SU-DHL-6 (cell line): ENCODE measurements at regions not wholly inside any gene's neighbourhood (a gene's known extent, or its start where the extent isn't known, plus 50 kb on each side); places are given as distances from the start of the nearest gene placed in this dataset.

Experiments used
- H2AFZ ChIP-seq: fragments of 200-600 bp; sonication (generic); 2 replicates; pipeline ENCODE4 v1.6.1; 2014; ENCODE audit warnings: low read depth, mild to moderate bottlenecking, moderate library complexity, mixed read lengths, antibody characterized with exemption, low read length; ENCODE audit not compliant: severe bottlenecking
- H3F3A ChIP-seq: fragments of 200-600 bp; shearing (Covaris generic); 2 replicates; pipeline ENCODE4 v1.6.0; 2016; ENCODE audit warnings: antibody characterized with exemption, mild to moderate bottlenecking; ENCODE audit not compliant: insufficient read depth
- H3K27ac ChIP-seq: fragments of 200-600 bp; sonication (generic); 2 replicates; pipeline ENCODE4 v1.5.1; 2016; ENCODE audit warnings: low read depth, mild to moderate bottlenecking, low read length, moderate library complexity, mixed read lengths
- H3K27me3 ChIP-seq: fragments of 200-600 bp; sonication (generic), shearing (Covaris generic); 2 replicates; pipeline ENCODE4 v1.6.0; 2014; ENCODE audit warnings: mild to moderate bottlenecking, low read length
- H3K36me3 ChIP-seq: fragments of 200-600 bp; sonication (generic); 2 replicates; pipeline ENCODE4 v1.6.1; 2014; ENCODE audit warnings: mild to moderate bottlenecking, low read length, mixed read lengths
- H3K4me2 ChIP-seq: fragments of 300-600, 200-600 bp; shearing (Covaris generic), sonication (generic); 2 replicates; pipeline ENCODE4 v1.6.0; 2014; ENCODE audit warnings: low read length, low read depth, mild to moderate bottlenecking; ENCODE audit not compliant: poor library complexity, severe bottlenecking
- H3K4me3 ChIP-seq: fragments of 200-600 bp; sonication (generic); 2 replicates; pipeline ENCODE4 v1.5.1; 2014; ENCODE audit warnings: antibody characterized with exemption, low read length, mild to moderate bottlenecking, mixed read lengths; ENCODE audit not compliant: insufficient read depth, poor library complexity, severe bottlenecking
- H3K79me2 ChIP-seq: fragments of 200-600 bp; sonication (generic); 2 replicates; pipeline ENCODE4 v1.6.1; 2014; ENCODE audit warnings: mild to moderate bottlenecking, low read length, moderate library complexity; ENCODE audit not compliant: insufficient read depth
- H3K9ac ChIP-seq: fragments of 200-600 bp; sonication (generic); 2 replicates; pipeline ENCODE4 v1.7.0; 2014; ENCODE audit warnings: mild to moderate bottlenecking, low read length
- H3K9me2 ChIP-seq: fragments of 200-600 bp; sonication (generic); replicated peaks from 2 replicates; pipeline ENCODE4 v1.6.1; 2014; ENCODE audit warnings: low read length; ENCODE audit not compliant: insufficient read depth
- H3K9me3 ChIP-seq: fragments of 200-600 bp; sonication (generic); 2 replicates; pipeline ENCODE4 v1.6.1; 2014; ENCODE audit warnings: low read length, mixed read lengths; ENCODE audit not compliant: insufficient read depth
- H4K20me1 ChIP-seq: fragments of 200-600 bp; sonication (generic); 2 replicates; pipeline ENCODE4 v1.6.1; 2014; ENCODE audit warnings: low read depth, mild to moderate bottlenecking, antibody characterized with exemption, low read length, moderate library complexity, mixed read lengths
- CTCF ChIP-seq: fragments of 200-600 bp; sonication (generic); IDR thresholded peaks from one replicate; pipeline ENCODE4 v1.5.1; 2017; ENCODE audit warnings: antibody characterized with exemption, mild to moderate bottlenecking, low read length, moderate library complexity; ENCODE audit not compliant: insufficient read depth, poor library complexity, severe bottlenecking
- EZH2phosphoT487 ChIP-seq: fragments of 200-600 bp; sonication (generic), shearing (Covaris generic); conservative IDR thresholded peaks from 2 replicates; pipeline ENCODE4 v1.6.1; 2018; ENCODE audit warnings: mild to moderate bottlenecking, antibody characterized with exemption, low read length, moderate library complexity, mixed read lengths

DNA sequence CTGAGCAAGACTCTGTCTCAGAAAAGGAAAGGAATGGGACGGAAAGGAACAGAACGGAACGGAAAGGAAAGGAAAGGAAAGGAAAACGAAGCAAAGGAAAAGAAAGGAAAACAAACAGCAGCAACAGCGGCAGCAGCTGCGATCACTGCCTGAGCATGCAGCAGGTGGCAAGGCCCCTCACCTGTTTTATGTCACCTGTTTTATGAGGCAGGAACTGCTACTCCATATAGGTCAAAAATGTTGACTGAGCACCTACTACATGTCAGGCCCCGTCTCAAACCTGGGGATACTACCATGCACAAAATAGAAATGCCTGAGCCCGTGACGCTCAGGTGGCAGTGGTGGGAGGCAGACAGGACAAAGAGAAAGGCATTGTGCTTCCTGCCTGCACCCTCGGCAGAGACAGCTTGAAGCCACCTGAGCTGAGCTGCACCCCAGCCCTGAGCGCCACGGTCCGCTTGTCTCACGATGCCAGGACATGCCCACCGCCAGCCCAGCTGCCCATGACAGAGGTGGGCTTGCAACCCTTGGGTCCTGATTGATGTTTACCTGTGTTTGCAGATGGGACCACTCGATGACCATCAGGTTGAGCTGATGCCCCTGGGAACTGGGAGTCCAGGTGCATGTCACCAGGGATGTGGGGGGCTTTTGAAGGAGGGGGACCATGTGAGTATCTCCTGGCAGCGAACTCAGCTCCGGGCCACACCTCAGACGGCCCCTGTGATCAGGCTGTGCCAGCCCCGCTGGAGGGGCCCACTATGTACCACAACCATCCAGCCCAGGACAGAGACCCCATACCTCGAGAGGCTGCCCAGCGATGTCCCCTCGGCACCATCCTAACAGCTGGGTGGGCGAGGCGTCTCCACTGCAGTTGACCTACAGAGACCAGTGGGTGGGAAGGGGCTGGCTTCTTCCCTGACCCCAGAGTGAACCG lies 77.4 kb downstream of the RMI2 start:
- no peaks in the 10 kb centered on the region for H3K9me2 ChIP-seq
- no peak overlapping the region for H3K27ac ChIP-seq
- H3K9ac ChIP-seq = no peak overlapping the region
- H3K36me3 ChIP-seq = no peaks in the 10 kb centered on the region
- H3K4me3 ChIP-seq = no peak overlapping the region
- no peaks in the 10 kb centered on the region for H3K79me2 ChIP-seq
- no peaks in the 10 kb centered on the region for H3F3A ChIP-seq
- H2AFZ ChIP-seq = no peak overlapping the region
- no peaks in the 10 kb centered on the region for H4K20me1 ChIP-seq
- no peaks in the 10 kb centered on the region for H3K9me3 ChIP-seq
- no peak for TF ChIP-seq EZH2phosphoT487
- no peak for TF ChIP-seq CTCF
- H3K27me3 ChIP-seq = no peaks in the 10 kb centered on the region
- no peak overlapping the region for H3K4me2 ChIP-seq

GRCh38 chr16:11423315-11424117 lies 78.3 kb downstream of the RMI2 start:
- H3K9me3 ChIP-seq = no peaks in the 10 kb centered on the region
- H3K9ac ChIP-seq = no peak overlapping the region
- no peak overlapping the region for H3K4me3 ChIP-seq
- H3K79me2 ChIP-seq = no peaks in the 10 kb centered on the region
- no peak for TF ChIP-seq EZH2phosphoT487
- no peak for TF ChIP-seq CTCF
- H3K27ac ChIP-seq = no peak overlapping the region
- H3K9me2 ChIP-seq = no peaks in the 10 kb centered on the region
- no peak overlapping the region for H3K4me2 ChIP-seq
- no peaks in the 10 kb centered on the region for H3K36me3 ChIP-seq
- no peaks in the 10 kb centered on the region for H3F3A ChIP-seq
- no peaks in the 10 kb centered on the region for H3K27me3 ChIP-seq
- no peak overlapping the region for H2AFZ ChIP-seq
- no peaks in the 10 kb centered on the region for H4K20me1 ChIP-seq

DNA sequence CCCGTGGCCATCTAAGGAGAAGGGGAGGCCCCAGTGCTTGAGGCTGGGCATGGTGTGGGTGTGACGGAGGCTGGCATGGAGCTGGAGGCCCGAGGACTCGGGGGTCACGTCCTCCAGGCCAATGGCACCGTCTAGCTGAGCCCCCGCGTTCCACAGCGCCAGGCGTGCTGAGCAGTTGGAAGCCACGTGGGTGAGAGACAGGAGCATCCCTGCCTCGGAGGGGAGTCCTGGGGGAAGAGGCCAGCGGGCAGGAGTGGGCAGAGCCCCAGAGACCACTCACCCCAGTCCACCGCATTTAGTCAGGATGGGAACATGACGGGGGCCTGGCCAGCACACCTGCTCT lies 78.8 kb downstream of the RMI2 start:
- Histone ChIP-seq H3K36me3 (no peaks in the 10 kb centered on the region), H3K79me2 (no peaks in the 10 kb centered on the region), H3F3A (no peaks in the 10 kb centered on the region), H3K4me2 (no peak overlapping the region), H3K9me3 (no peaks in the 10 kb centered on the region), H3K9ac (no peak overlapping the region), H4K20me1 (no peaks in the 10 kb centered on the region), H3K9me2 (no peaks in the 10 kb centered on the region), H3K27me3 (no peaks in the 10 kb centered on the region), H2AFZ (no peak overlapping the region), H3K4me3 (no peak overlapping the region), H3K27ac (no peak overlapping the region)
- TF ChIP-seq EZH2phosphoT487 (no peak), CTCF (no peak)
